ENCODE measurements at regions not wholly inside any gene's neighbourhood (a gene's known extent, or its start where the extent isn't known, plus 50 kb on each side); places are given as distances from the start of the nearest gene placed in this dataset.
"Not testable (repeated sequence)": the region's sequence is repeated elsewhere in the genome, so short reads cannot be mapped to it uniquely, and the experiment has no call there.

- DNase-seq (ENCODE audit: low spot score): no peak
Observed at GRCh38 chr4:28082686-28083390, 1222.2 kb downstream of the STIM2 start.

GRCh38 chr4:28092610-28093009, 1232.0 kb downstream of the STIM2 start:
- no peak for DNase-seq (ENCODE audit: low spot score)

- no peak for DNase-seq (ENCODE audit: low spot score)
Observed at GRCh38 chr4:28093071-28093470, 1232.4 kb downstream of the STIM2 start.

GRCh38 chr4:28101583-28101982, 1240.9 kb downstream of the STIM2 start:
- no peak for DNase-seq (ENCODE audit: low spot score)

GRCh38 chr4:28105271-28105859, 1244.7 kb downstream of the STIM2 start:
- DNase-seq (ENCODE audit: low spot score): no peak

- DNase-seq (ENCODE audit: low spot score): no peak
Observed at GRCh38 chr4:28106155-28106554, 1245.5 kb downstream of the STIM2 start.

GRCh38 chr4:28109801-28110200, 1249.2 kb downstream of the STIM2 start:
- no peak for DNase-seq (ENCODE audit: low spot score)

GRCh38 chr4:28112691-28113335, 1252.2 kb downstream of the STIM2 start:
- not testable (repeated sequence) for DNase-seq (ENCODE audit: low spot score)

- DNase-seq (ENCODE audit: low spot score): not testable (repeated sequence)
Observed at GRCh38 chr4:28113586-28113985, 1252.9 kb downstream of the STIM2 start.

GRCh38 chr4:28116526-28117083, 1256.0 kb downstream of the STIM2 start:
- DNase-seq (ENCODE audit: low spot score): not testable (repeated sequence)

- DNase-seq (ENCODE audit: low spot score): no peak
Observed at GRCh38 chr4:28117084-28117682, 1256.5 kb downstream of the STIM2 start.

- DNase-seq (ENCODE audit: low spot score): no peak
Observed at GRCh38 chr4:28146191-28146590, 1285.5 kb downstream of the STIM2 start.

- no peak for DNase-seq (ENCODE audit: low spot score)
Observed at GRCh38 chr4:28148221-28148620, 1287.6 kb downstream of the STIM2 start.

- DNase-seq (ENCODE audit: low spot score): no peak
Observed at GRCh38 chr4:28149762-28150161, 1289.1 kb downstream of the STIM2 start.

GRCh38 chr4:28151314-28151713, 1290.7 kb downstream of the STIM2 start:
- no peak for DNase-seq (ENCODE audit: low spot score)

- no peak for DNase-seq (ENCODE audit: low spot score)
Observed at GRCh38 chr4:28167411-28167810, 1306.8 kb downstream of the STIM2 start.

GRCh38 chr4:28176942-28177341, 1316.3 kb downstream of the STIM2 start:
- DNase-seq (ENCODE audit: low spot score): no peak

- DNase-seq (ENCODE audit: low spot score): no peak
Observed at GRCh38 chr4:28177641-28178040, 1317.0 kb downstream of the STIM2 start.

- DNase-seq (ENCODE audit: low spot score): no peak
Observed at GRCh38 chr4:28179126-28179525, 1318.5 kb downstream of the STIM2 start.

- DNase-seq (ENCODE audit: low spot score): no peak
Observed at GRCh38 chr4:28209371-28209924, 1348.8 kb downstream of the STIM2 start.

GRCh38 chr4:28211676-28212470, 1351.2 kb downstream of the STIM2 start:
- DNase-seq (ENCODE audit: low spot score): no peak

GRCh38 chr4:28221536-28221935, 1360.9 kb downstream of the STIM2 start:
- no peak for DNase-seq (ENCODE audit: low spot score)

Measured in kidney capillary endothelial cell (primary cell).